SK-N-SH treated with all-trans-retinoic acid at 6 μM for 48 hours (cell line): ENCODE measurements at regions not wholly inside any gene's neighbourhood (a gene's known extent, or its start where the extent isn't known, plus 50 kb on each side); places are given as distances from the start of the nearest gene placed in this dataset.

Source experiments
- ATAC-seq: fragments of 200-7000 bp; cut with Tn5 transposase; 3 replicates; pipeline ENCODE4 v1.9.1; 2020; ENCODE audit warnings: mild to moderate bottlenecking, moderate library complexity
- ARNTL ChIP-seq: fragments of 450-650 bp; formaldehyde crosslinking; IDR thresholded peaks from 2 replicates; pipeline ENCODE4 v1.5.0; 2020; ENCODE audit warnings: low read depth, mild to moderate bottlenecking, moderate library complexity, borderline replicate concordance
- BACH2 ChIP-seq: fragments of 250-450 bp; sonication (Bioruptor Pico); IDR thresholded peaks from 2 replicates; pipeline ENCODE4 v1.9.0; 2021; ENCODE audit warnings: mild to moderate bottlenecking, borderline replicate concordance
- CSDC2 ChIP-seq: fragments of 250-450 bp; sonication (Bioruptor Pico); IDR thresholded peaks from 2 replicates; pipeline ENCODE4 v1.5.0; 2020; ENCODE audit warnings: mild to moderate bottlenecking, moderate library complexity
- GLIS3 ChIP-seq: fragments of 250-450 bp; sonication (Bioruptor Pico); IDR thresholded peaks from 2 replicates; pipeline ENCODE4 v1.5.0; 2020; ENCODE audit warnings: mild to moderate bottlenecking, moderate library complexity
- ISL1 ChIP-seq: fragments of 250-450 bp; sonication (Bioruptor Pico); IDR thresholded peaks from 2 replicates; pipeline ENCODE4 v2.1.2; 2022; ENCODE audit warnings: mild to moderate bottlenecking, moderate library complexity
- OSR1 ChIP-seq: fragments of 250-450 bp; sonication (Bioruptor Pico); IDR thresholded peaks from 2 replicates; pipeline ENCODE4 v1.8.0; 2022; ENCODE audit warnings: moderate library complexity, mild to moderate bottlenecking, inconsistent platforms
- PPARA ChIP-seq: fragments of 250-450 bp; sonication (Bioruptor Pico); IDR thresholded peaks from 2 replicates; pipeline ENCODE4 v1.5.0; 2020; ENCODE audit warnings: mild to moderate bottlenecking, borderline replicate concordance
- RARB ChIP-seq: fragments of 250-450 bp; sonication (Bioruptor Pico); IDR thresholded peaks from 2 replicates; pipeline ENCODE4 v1.8.0; 2021; ENCODE audit warnings: mild to moderate bottlenecking, moderate library complexity
- SNAI2 ChIP-seq: fragments of 250-450 bp; sonication (Bioruptor Pico); IDR thresholded peaks from 2 replicates; pipeline ENCODE4 v1.5.0; 2020; ENCODE audit warnings: mild to moderate bottlenecking, moderate library complexity
- TCF4 ChIP-seq: fragments of 250-450 bp; sonication (Bioruptor Pico); IDR thresholded peaks from 2 replicates; pipeline ENCODE4 v1.8.0; 2021; ENCODE audit warnings: mild to moderate bottlenecking, moderate library complexity, borderline replicate concordance
- TOX ChIP-seq: fragments of 250-450 bp; sonication (Bioruptor Pico); IDR thresholded peaks from 2 replicates; pipeline ENCODE4 v1.8.0; 2021; ENCODE audit warnings: mild to moderate bottlenecking, moderate library complexity, borderline replicate concordance
- ZC3H10 ChIP-seq: fragments of 250-450 bp; sonication (Bioruptor Pico); IDR thresholded peaks from 2 replicates; pipeline ENCODE4 v1.5.1; 2021; ENCODE audit warnings: mild to moderate bottlenecking, moderate library complexity
- ZFP3 ChIP-seq: fragments of 250-450 bp; sonication (Bioruptor Pico); IDR thresholded peaks from 2 replicates; pipeline ENCODE4 v1.5.0; 2020; ENCODE audit warnings: mild to moderate bottlenecking, moderate library complexity
- ZFP30 ChIP-seq: fragments of 450-650 bp; formaldehyde crosslinking; IDR thresholded peaks from 2 replicates; pipeline ENCODE4 v1.5.0; 2022; ENCODE audit warnings: mild to moderate bottlenecking, moderate library complexity
- ZNF565 ChIP-seq: fragments of 450-650 bp; formaldehyde crosslinking; conservative IDR thresholded peaks from 2 replicates; pipeline ENCODE4 v1.5.0; 2020; ENCODE audit warnings: low read depth, mild to moderate bottlenecking, moderate library complexity
- TF ChIP-seq, protein P1 (sequence below): fragments of 250-450 bp; sonication (Bioruptor Pico); IDR thresholded peaks from 2 replicates; pipeline ENCODE4 v1.5.1; 2020; ENCODE audit warnings: low read depth, mild to moderate bottlenecking, moderate library complexity
- TF ChIP-seq, protein P2 (sequence below): fragments of 250-450 bp; sonication (Bioruptor Pico); IDR thresholded peaks from 2 replicates; pipeline ENCODE4 v1.5.0; 2020; ENCODE audit warnings: mild to moderate bottlenecking, moderate library complexity
- TF ChIP-seq, protein P3 (sequence below): fragments of 250-450 bp; sonication (Bioruptor Pico); IDR thresholded peaks from 2 replicates; pipeline ENCODE4 v1.5.1; 2021; ENCODE audit warnings: mild to moderate bottlenecking, moderate library complexity
- TF ChIP-seq, protein P4 (sequence below): fragments of 250-450 bp; sonication (Bioruptor Pico); IDR thresholded peaks from 2 replicates; pipeline ENCODE4 v1.8.0; 2021; ENCODE audit warnings: low read depth, mild to moderate bottlenecking, moderate library complexity, borderline replicate concordance
- TF ChIP-seq, protein P5 (sequence below): fragments of 250-450 bp; sonication (Bioruptor Pico); IDR thresholded peaks from 2 replicates; pipeline ENCODE4 v1.8.0; 2020; ENCODE audit warnings: mild to moderate bottlenecking, moderate library complexity, borderline replicate concordance

DNA sequence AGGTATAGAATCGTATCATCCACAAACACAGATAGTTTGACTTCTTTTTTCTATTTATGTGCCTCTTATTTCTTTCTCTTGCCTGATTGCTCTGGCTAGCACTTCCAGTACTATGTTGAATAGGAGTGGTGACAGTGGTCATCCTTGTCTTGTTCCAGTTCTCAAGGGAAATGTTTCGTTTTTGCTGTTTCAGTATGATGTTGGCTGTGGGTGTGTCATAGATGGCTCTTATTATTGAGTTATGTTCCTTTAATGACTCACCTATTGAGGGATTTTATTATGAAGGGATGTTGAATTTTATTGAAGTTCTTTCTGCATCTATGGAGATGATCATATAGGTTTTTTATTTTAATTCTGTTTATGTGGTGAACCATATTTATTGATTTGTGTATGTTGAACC is 70.3 kb downstream of the ENC1 start:
- ATAC-seq = no peak
- TF ChIP-seq, protein P1, sequence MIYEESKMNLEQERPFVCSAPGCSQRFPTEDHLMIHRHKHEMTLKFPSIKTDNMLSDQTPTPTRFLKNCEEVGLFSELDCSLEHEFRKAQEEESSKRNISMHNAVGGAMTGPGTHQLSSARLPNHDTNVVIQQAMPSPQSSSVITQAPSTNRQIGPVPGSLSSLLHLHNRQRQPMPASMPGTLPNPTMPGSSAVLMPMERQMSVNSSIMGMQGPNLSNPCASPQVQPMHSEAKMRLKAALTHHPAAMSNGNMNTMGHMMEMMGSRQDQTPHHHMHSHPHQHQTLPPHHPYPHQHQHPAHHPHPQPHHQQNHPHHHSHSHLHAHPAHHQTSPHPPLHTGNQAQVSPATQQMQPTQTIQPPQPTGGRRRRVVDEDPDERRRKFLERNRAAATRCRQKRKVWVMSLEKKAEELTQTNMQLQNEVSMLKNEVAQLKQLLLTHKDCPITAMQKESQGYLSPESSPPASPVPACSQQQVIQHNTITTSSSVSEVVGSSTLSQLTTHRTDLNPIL (CRISPR knock-in tag) = no peak
- no peak for TF ChIP-seq RARB

DNA sequence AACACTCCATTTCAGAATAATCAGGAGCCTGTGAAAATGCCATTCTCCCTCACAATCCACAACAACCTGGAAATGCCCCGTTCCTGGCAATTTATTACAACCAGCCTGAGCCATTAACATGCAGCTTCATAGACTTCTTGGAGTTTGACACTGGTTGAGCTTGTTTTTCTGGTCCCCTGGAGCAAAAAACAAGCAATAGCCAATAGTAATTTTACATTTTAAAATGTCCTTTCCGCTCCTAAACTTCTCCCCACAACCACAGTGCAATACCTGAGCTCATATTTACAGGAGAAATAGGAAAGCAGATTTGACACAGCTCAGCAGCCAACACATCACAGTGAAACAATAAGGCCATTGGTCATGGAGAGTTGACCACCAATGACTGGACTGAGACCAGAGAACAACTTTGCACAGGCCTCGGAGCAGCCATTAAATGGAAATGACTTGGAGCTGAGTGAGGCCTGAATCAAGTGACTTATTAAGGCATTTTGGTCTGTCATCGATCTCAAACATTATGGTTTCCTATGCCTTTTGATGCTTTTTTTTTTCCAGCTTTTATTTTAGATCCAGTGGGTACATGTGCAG is 73.0 kb downstream of the ENC1 start:
- no peak for ATAC-seq
- TF ChIP-seq ISL1 (CRISPR knock-in tag) = no peak
- no peak for TF ChIP-seq ZFP3 (CRISPR knock-in tag)
- no peak for TF ChIP-seq BACH2 (CRISPR knock-in tag)
- TF ChIP-seq, protein P2, sequence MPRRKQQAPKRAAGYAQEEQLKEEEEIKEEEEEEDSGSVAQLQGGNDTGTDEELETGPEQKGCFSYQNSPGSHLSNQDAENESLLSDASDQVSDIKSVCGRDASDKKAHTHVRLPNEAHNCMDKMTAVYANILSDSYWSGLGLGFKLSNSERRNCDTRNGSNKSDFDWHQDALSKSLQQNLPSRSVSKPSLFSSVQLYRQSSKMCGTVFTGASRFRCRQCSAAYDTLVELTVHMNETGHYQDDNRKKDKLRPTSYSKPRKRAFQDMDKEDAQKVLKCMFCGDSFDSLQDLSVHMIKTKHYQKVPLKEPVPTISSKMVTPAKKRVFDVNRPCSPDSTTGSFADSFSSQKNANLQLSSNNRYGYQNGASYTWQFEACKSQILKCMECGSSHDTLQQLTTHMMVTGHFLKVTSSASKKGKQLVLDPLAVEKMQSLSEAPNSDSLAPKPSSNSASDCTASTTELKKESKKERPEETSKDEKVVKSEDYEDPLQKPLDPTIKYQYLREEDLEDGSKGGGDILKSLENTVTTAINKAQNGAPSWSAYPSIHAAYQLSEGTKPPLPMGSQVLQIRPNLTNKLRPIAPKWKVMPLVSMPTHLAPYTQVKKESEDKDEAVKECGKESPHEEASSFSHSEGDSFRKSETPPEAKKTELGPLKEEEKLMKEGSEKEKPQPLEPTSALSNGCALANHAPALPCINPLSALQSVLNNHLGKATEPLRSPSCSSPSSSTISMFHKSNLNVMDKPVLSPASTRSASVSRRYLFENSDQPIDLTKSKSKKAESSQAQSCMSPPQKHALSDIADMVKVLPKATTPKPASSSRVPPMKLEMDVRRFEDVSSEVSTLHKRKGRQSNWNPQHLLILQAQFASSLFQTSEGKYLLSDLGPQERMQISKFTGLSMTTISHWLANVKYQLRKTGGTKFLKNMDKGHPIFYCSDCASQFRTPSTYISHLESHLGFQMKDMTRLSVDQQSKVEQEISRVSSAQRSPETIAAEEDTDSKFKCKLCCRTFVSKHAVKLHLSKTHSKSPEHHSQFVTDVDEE (CRISPR knock-in tag) = no peak
- TF ChIP-seq, protein P3, sequence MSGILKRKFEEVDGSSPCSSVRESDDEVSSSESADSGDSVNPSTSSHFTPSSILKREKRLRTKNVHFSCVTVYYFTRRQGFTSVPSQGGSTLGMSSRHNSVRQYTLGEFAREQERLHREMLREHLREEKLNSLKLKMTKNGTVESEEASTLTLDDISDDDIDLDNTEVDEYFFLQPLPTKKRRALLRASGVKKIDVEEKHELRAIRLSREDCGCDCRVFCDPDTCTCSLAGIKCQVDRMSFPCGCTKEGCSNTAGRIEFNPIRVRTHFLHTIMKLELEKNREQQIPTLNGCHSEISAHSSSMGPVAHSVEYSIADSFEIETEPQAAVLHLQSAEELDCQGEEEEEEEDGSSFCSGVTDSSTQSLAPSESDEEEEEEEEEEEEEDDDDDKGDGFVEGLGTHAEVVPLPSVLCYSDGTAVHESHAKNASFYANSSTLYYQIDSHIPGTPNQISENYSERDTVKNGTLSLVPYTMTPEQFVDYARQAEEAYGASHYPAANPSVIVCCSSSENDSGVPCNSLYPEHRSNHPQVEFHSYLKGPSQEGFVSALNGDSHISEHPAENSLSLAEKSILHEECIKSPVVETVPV = no peak
- TF ChIP-seq TOX (CRISPR knock-in tag) = no peak
- TF ChIP-seq ZFP30 = no peak
- TF ChIP-seq, protein P1 (CRISPR knock-in tag) = no peak
- TF ChIP-seq, protein P4, sequence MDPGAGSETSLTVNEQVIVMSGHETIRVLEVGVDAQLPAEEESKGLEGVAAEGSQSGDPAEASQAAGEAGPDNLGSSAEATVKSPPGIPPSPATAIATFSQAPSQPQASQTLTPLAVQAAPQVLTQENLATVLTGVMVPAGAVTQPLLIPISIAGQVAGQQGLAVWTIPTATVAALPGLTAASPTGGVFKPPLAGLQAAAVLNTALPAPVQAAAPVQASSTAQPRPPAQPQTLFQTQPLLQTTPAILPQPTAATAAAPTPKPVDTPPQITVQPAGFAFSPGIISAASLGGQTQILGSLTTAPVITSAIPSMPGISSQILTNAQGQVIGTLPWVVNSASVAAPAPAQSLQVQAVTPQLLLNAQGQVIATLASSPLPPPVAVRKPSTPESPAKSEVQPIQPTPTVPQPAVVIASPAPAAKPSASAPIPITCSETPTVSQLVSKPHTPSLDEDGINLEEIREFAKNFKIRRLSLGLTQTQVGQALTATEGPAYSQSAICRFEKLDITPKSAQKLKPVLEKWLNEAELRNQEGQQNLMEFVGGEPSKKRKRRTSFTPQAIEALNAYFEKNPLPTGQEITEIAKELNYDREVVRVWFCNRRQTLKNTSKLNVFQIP (CRISPR knock-in tag) = no peak
- TF ChIP-seq OSR1 (CRISPR knock-in tag) = no peak
- TF ChIP-seq CSDC2 (CRISPR knock-in tag) = no peak
- TF ChIP-seq, protein P5, sequence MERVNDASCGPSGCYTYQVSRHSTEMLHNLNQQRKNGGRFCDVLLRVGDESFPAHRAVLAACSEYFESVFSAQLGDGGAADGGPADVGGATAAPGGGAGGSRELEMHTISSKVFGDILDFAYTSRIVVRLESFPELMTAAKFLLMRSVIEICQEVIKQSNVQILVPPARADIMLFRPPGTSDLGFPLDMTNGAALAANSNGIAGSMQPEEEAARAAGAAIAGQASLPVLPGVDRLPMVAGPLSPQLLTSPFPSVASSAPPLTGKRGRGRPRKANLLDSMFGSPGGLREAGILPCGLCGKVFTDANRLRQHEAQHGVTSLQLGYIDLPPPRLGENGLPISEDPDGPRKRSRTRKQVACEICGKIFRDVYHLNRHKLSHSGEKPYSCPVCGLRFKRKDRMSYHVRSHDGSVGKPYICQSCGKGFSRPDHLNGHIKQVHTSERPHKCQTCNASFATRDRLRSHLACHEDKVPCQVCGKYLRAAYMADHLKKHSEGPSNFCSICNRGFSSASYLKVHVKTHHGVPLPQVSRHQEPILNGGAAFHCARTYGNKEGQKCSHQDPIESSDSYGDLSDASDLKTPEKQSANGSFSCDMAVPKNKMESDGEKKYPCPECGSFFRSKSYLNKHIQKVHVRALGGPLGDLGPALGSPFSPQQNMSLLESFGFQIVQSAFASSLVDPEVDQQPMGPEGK (CRISPR knock-in tag) = no peak
- no peak for TF ChIP-seq ARNTL
- TF ChIP-seq TCF4 = no peak
- TF ChIP-seq RARB = no peak
- TF ChIP-seq ZC3H10 (CRISPR knock-in tag) = no peak
- no peak for TF ChIP-seq ZNF565 (CRISPR knock-in tag)
- TF ChIP-seq SNAI2 (CRISPR knock-in tag) = no peak
- no peak for TF ChIP-seq GLIS3 (CRISPR knock-in tag)

DNA sequence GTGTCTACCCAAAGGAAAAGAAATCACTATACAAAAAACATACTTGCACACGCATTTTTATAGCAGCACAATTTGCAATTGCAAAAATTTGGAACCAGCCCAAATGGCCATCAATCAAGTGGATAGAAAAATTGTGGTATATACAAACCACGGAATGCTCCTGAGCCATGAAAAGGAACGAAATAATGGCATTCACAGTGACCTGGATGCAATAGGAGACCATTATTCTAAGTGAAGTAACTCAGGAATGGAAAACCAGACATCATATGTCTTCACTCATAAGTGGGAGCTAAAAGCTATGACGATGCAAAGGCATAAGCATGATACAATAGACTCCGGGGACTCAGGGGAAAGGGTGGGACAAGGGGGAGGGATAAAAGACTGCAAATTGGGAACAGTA is 78.4 kb downstream of the ENC1 start:
- no peak for TF ChIP-seq ARNTL
- no peak for TF ChIP-seq GLIS3 (CRISPR knock-in tag)
- TF ChIP-seq TCF4 = no peak
- TF ChIP-seq, protein P2 (CRISPR knock-in tag) = no peak
- TF ChIP-seq, protein P1 (CRISPR knock-in tag) = no peak
- TF ChIP-seq ZC3H10 (CRISPR knock-in tag) = no peak
- TF ChIP-seq ZFP3 (CRISPR knock-in tag) = no peak
- TF ChIP-seq BACH2 (CRISPR knock-in tag) = no peak
- no peak for TF ChIP-seq PPARA (CRISPR knock-in tag)
- TF ChIP-seq, protein P3 = no peak
- no peak for ATAC-seq
